K562 (cell line): ENCODE measurements at regions not wholly inside any gene's neighbourhood (a gene's known extent, or its start where the extent isn't known, plus 50 kb on each side); places are given as distances from the start of the nearest gene placed in this dataset.

Experiments
- ATAC-seq: fragments of 200-7000 bp; cut with Tn5 transposase; 3 replicates; pipeline ENCODE4 v1.9.1; 2020; ENCODE audit warnings: moderate library complexity
- BruUV-seq: library from RNA; stranded (reverse); fragments of 400-500 nt; replicated peaks from 2 replicates; lab custom pipeline; 2021; lab: Mats Ljungman, UMichigan
- CTCF ChIA-PET: fragments of 300-600 bp; formaldehyde crosslinking; extraction: SDS; loops from one replicate; lab custom pipeline; 2021; ENCODE audit warnings: low intra/inter-chr PET ratio; lab: Yijun Ruan, JAX
- POLR2A ChIA-PET: fragments of 300-600, 350-650 bp; sonication (Branson Sonifier 250); formaldehyde crosslinking; extraction: SDS; loops from one replicate; lab custom pipeline; 2021; ENCODE audit warnings: antibody characterized with exemption, inconsistent platforms; lab: Yijun Ruan, JAX
- DNase-seq, 4 experiments: peaks; one replicate each; pipeline versions ENCODE4 v3.0.0 to v3.0.0-alpha.2; 2011 to 2018; ENCODE audit warnings: low spot score in 3 of 4, mixed read lengths in 3 of 4; ENCODE audit errors: extremely low read depth in 1 of 4
- FAIRE-seq: peaks from 2 replicates; lab custom pipeline; 2011; peaks lifted over from hg19 to GRCh38; lab: Jason Lieb, UNC
- H2AFZ ChIP-seq: 2 replicates; pipeline ENCODE4 v1.6.0; 2011; ENCODE audit warnings: low read depth, low read length, control low read depth, inconsistent platforms
- H3K27ac ChIP-seq: fragments of 200-600 bp; 3 replicates; pipeline ENCODE4 v1.8.0; 2011; ENCODE audit warnings: low read depth, mild to moderate bottlenecking, control low read depth, inconsistent platforms, low read length, moderate library complexity, mixed read lengths; ENCODE audit errors: extremely low read depth
- H3K27me3 ChIP-seq, 2 experiments: fragments of 300-600 bp in 1 of 2; 2 replicates in 1 of 2; 3 replicates in 1 of 2; pipeline versions ENCODE4 v1.6.0 to v1.8.0; 2011; ENCODE audit warnings: inconsistent platforms in 2 of 2, low read length in 2 of 2, mild to moderate bottlenecking in 1 of 2, mixed read lengths in 1 of 2, moderate library complexity in 1 of 2; ENCODE audit not compliant: control insufficient read depth in 2 of 2, insufficient read depth in 2 of 2
- H3K36me3 ChIP-seq: fragments of 300-600 bp; 3 replicates; pipeline ENCODE4 v1.8.0; 2011; ENCODE audit warnings: mild to moderate bottlenecking, low read length, inconsistent platforms; ENCODE audit not compliant: control insufficient read depth, insufficient read depth
- H3K4me1 ChIP-seq, 2 experiments: fragments of 200-600 bp in 1 of 2; replicated peaks in 1 of 2; 2 replicates in 1 of 2; 3 replicates in 1 of 2; pipeline versions ENCODE4 v1.5.1 to v1.8.0; 2011; ENCODE audit warnings: inconsistent platforms in 2 of 2, low read length in 2 of 2, mild to moderate bottlenecking in 1 of 2, mixed read lengths in 1 of 2, moderate library complexity in 1 of 2; ENCODE audit not compliant: control insufficient read depth in 2 of 2, insufficient read depth in 2 of 2
- H3K4me2 ChIP-seq: 2 replicates; pipeline ENCODE4 v1.6.1; 2011; ENCODE audit warnings: low read length, control low read depth, inconsistent platforms, mixed read lengths; ENCODE audit not compliant: insufficient read depth
- H3K4me3 ChIP-seq: fragments of 200-600 bp; sonication (generic), shearing (Covaris generic); 2 replicates; pipeline ENCODE4 v1.5.1; 2016; ENCODE audit warnings: control low read depth, inconsistent platforms
- H3K79me2 ChIP-seq: fragments of 200-600 bp; 3 replicates; pipeline ENCODE4 v1.8.0; 2011; ENCODE audit warnings: low read length, inconsistent platforms; ENCODE audit not compliant: control insufficient read depth, insufficient read depth
- H3K9ac ChIP-seq, 2 experiments: 2 replicates each; pipeline versions ENCODE4 v1.6.0 to v1.6.1; 2011; ENCODE audit warnings: low read depth in 2 of 2, low read length in 2 of 2, control low read depth in 1 of 2, inconsistent platforms in 1 of 2, mild to moderate bottlenecking in 1 of 2, mixed read lengths in 1 of 2; ENCODE audit not compliant: insufficient read depth in 1 of 2
- H3K9me1 ChIP-seq: one replicate; pipeline ENCODE4 v1.6.0; 2011; ENCODE audit warnings: inconsistent platforms, mild to moderate bottlenecking, low read length, moderate library complexity; ENCODE audit not compliant: control insufficient read depth, insufficient read depth
- H3K9me3 ChIP-seq: replicated peaks from 2 replicates; pipeline ENCODE4 v1.5.1; 2011; ENCODE audit warnings: low read depth, low read length, inconsistent platforms; ENCODE audit not compliant: control insufficient read depth, insufficient read depth
- H4K20me1 ChIP-seq: replicated peaks from 2 replicates; pipeline ENCODE4 v1.6.1; 2011; ENCODE audit warnings: low read length, inconsistent platforms, mixed read lengths; ENCODE audit not compliant: control insufficient read depth, insufficient read depth
- BHLHE40 ChIP-seq: IDR thresholded peaks from 2 replicates; pipeline ENCODE4 v1.6.1; 2011; ENCODE audit warnings: low read length, improper control_type of control experiment
- CBX3 ChIP-seq, 2 experiments: IDR thresholded peaks; 1 replicate in 1 of 2; 2 replicates in 1 of 2; pipeline ENCODE4 v1.6.1; 2012; ENCODE audit warnings: inconsistent platforms in 2 of 2, low read length in 2 of 2, borderline replicate concordance in 1 of 2, control low read depth in 1 of 2
- COPS2 ChIP-seq: fragments of 450-650 bp; conservative IDR thresholded peaks from 2 replicates; pipeline ENCODE4 v1.6.1; 2016; ENCODE audit warnings: mild to moderate bottlenecking, moderate library complexity
- ETS2 ChIP-seq: IDR thresholded peaks from 2 replicates; pipeline ENCODE4 v1.6.1; 2016; ENCODE audit warnings: borderline replicate concordance, missing genetic modification characterization, mild to moderate bottlenecking, moderate library complexity, missing compliant biosample characterization; ENCODE audit not compliant: poor library complexity, severe bottlenecking
- FOSL1 ChIP-seq: fragments of 200-800 bp; sonication (Bioruptor generic); conservative IDR thresholded peaks from 2 replicates; pipeline ENCODE4 v1.6.1; 2016; ENCODE audit warnings: missing genetic modification characterization, missing compliant biosample characterization
- KAT2B ChIP-seq: IDR thresholded peaks from one replicate; pipeline ENCODE4 v1.6.1; 2012; ENCODE audit warnings: low read depth, mild to moderate bottlenecking, control low read depth, inconsistent platforms, low read length, moderate library complexity
- MAFG ChIP-seq: fragments of 450-650 bp; conservative IDR thresholded peaks from 2 replicates; pipeline ENCODE4 v1.6.1; 2016; ENCODE audit warnings: missing genetic modification characterization, missing compliant biosample characterization
- MLX ChIP-seq, 2 experiments: fragments of 450-650 bp in 1 of 2; sonication (generic) in 1 of 2; formaldehyde crosslinking; conservative IDR thresholded peaks; 2 replicates each; pipeline versions ENCODE4 v1.4.0 to v1.8.1; 2020 to 2022; ENCODE audit warnings: mild to moderate bottlenecking in 1 of 2, missing genetic modification reagents in 1 of 2
- NONO ChIP-seq, 2 experiments: fragments of 200-400 bp in 1 of 2; fragments of 450-650 bp in 1 of 2; formaldehyde crosslinking in 1 of 2; IDR thresholded peaks; 2 replicates each; pipeline ENCODE4 v1.6.1; 2017; ENCODE audit warnings: low read depth in 2 of 2, mild to moderate bottlenecking in 2 of 2, moderate library complexity in 2 of 2, low read length in 1 of 2
- POLR2G ChIP-seq: fragments of 200-400 bp; formaldehyde crosslinking; IDR thresholded peaks from 2 replicates; pipeline ENCODE4 v1.6.1; 2017; ENCODE audit warnings: low read depth, mild to moderate bottlenecking, antibody characterized with exemption, low read length, moderate library complexity
- RBBP5 ChIP-seq: fragments of 200-600 bp; sonication (generic); IDR thresholded peaks from 2 replicates; pipeline ENCODE4 v1.6.1; 2012; ENCODE audit warnings: borderline replicate concordance, mild to moderate bottlenecking, low read length, control low read depth, inconsistent platforms; ENCODE audit not compliant: insufficient read depth, poor library complexity, severe bottlenecking
- SMARCB1 ChIP-seq: IDR thresholded peaks from 2 replicates; pipeline ENCODE4 v1.6.1; 2011; ENCODE audit warnings: improper control_type of control experiment, low read depth; ENCODE audit not compliant: insufficient read length
- SMC3 ChIP-seq: conservative IDR thresholded peaks from 2 replicates; pipeline ENCODE4 v1.6.1; 2011; ENCODE audit warnings: low read depth, low read length, improper control_type of control experiment; ENCODE audit not compliant: insufficient read depth
- TRIM28 ChIP-seq: fragments of 450-650 bp; IDR thresholded peaks from 2 replicates; pipeline ENCODE4 v1.6.1; 2017
- ZNF174 ChIP-seq: fragments of 250-450 bp; sonication (Bioruptor Pico); IDR thresholded peaks from 2 replicates; pipeline ENCODE4 v1.4.0; 2020; ENCODE audit warnings: mild to moderate bottlenecking
- ZNF282 ChIP-seq: sonication (generic); formaldehyde crosslinking; IDR thresholded peaks from 2 replicates; pipeline ENCODE4 v1.8.1; 2023; ENCODE audit warnings: missing genetic modification reagents
- ZNF696 ChIP-seq: fragments of 250-450 bp; sonication (Bioruptor Pico); conservative IDR thresholded peaks from 2 replicates; pipeline ENCODE4 v1.4.0; 2020; ENCODE audit warnings: mild to moderate bottlenecking, moderate library complexity
- WGBS: fragments of 100-300 bp; shearing (Covaris generic); methylation state at CpG from one replicate; pipeline ENCODE4 v1.1.6; 2016; ENCODE audit warnings: low coverage, mixed read lengths; ENCODE audit not compliant: insufficient coverage; ENCODE audit errors: missing lambda C conversion rate; 5-methylcytosine and 5-hydroxymethylcytosine counted together
- in situ Hi-C: fragments of 300-500 bp; cut with MboI; formaldehyde crosslinking; loops from 4 replicates; pipeline ENCODE4 v1.15.0; 2018; ENCODE audit warnings: inconsistent platforms, mixed read lengths
- intact Hi-C: fragments of 100-400 bp; cut with micrococcal nuclease; formaldehyde crosslinking; loops from 2 replicates; pipeline ENCODE4 v1.14.2; 2022
- TF ChIP-seq, protein P1 (sequence below): sonication (generic); formaldehyde crosslinking; IDR thresholded peaks from 2 replicates; pipeline ENCODE4 v1.8.0; 2022; ENCODE audit warnings: mild to moderate bottlenecking, missing genetic modification reagents

DNA sequence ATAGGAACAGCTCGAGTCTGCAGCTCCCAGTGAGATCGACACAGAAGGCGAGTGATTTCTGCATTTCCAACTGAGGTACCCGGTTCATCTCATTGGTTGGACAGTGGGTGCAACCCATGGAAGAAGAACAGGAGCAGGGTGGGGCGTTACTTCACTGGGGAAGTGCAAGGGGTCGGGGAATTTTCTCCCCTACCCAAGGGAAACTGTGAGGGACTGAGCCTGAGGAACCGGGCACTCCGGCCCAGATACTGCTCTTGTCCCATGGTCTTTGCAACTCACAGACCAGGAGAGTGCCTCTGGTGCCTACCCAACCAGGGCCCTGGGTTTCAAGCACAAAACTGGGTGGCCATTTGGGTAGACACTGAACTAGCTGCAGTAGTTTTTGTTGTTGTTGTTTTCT, 307.1 kb downstream of the AMY1C start:
- Histone ChIP-seq H3K4me3 (no peak overlapping the region), H3K9me3 (no peaks in the 10 kb centered on the region), H3K4me1 (no peaks in the 10 kb centered on the region), H4K20me1 (no peaks in the 10 kb centered on the region), H3K27me3 (no peaks in the 10 kb centered on the region), H3K4me2 (no peak overlapping the region), H3K79me2 (no peaks in the 10 kb centered on the region), H3K27ac (no peak overlapping the region), H3K9me1 (no peaks in the 10 kb centered on the region), H3K9ac (no peak overlapping the region), H2AFZ (no peak overlapping the region), H3K36me3 (no peaks in the 10 kb centered on the region)
- no peak for ATAC-seq
- no peak for FAIRE-seq
- ChIA-PET POLR2A (no interaction called here), CTCF (no interaction called here)
- BruUV-seq: no TSS peak
- no peak for DNase-seq
- 0% methylated on average over 6 of the region's 8 CpGs for WGBS
- intact Hi-C loops: no loop called here
- in situ Hi-C loops: no loop called here
- TF ChIP-seq COPS2 (no peak), ZNF174 (no peak), RBBP5 (no peak), NONO (IDR thresholded peaks at IDR 0.05; ENCODE audit: low read depth in 2 of 2, low read length in 1 of 2) (no peak), FOSL1 (tag) (no peak), MLX (CRISPR knock-in tag; conservative IDR thresholded peaks at IDR 0.05) (no peak), TRIM28 (no peak), CBX3 (IDR thresholded peaks at IDR 0.05; ENCODE audit: borderline replicate concordance in 1 of 2, low read length in 2 of 2) (no peak), KAT2B (no peak), ZNF282 (CRISPR knock-in tag) (no peak), POLR2G (no peak), SMC3 (no peak), BHLHE40 (no peak), MAFG (tag) (no peak), ETS2 (no peak), ZNF696 (CRISPR knock-in tag) (no peak), SMARCB1 (no peak)
- TF ChIP-seq, protein P1, sequence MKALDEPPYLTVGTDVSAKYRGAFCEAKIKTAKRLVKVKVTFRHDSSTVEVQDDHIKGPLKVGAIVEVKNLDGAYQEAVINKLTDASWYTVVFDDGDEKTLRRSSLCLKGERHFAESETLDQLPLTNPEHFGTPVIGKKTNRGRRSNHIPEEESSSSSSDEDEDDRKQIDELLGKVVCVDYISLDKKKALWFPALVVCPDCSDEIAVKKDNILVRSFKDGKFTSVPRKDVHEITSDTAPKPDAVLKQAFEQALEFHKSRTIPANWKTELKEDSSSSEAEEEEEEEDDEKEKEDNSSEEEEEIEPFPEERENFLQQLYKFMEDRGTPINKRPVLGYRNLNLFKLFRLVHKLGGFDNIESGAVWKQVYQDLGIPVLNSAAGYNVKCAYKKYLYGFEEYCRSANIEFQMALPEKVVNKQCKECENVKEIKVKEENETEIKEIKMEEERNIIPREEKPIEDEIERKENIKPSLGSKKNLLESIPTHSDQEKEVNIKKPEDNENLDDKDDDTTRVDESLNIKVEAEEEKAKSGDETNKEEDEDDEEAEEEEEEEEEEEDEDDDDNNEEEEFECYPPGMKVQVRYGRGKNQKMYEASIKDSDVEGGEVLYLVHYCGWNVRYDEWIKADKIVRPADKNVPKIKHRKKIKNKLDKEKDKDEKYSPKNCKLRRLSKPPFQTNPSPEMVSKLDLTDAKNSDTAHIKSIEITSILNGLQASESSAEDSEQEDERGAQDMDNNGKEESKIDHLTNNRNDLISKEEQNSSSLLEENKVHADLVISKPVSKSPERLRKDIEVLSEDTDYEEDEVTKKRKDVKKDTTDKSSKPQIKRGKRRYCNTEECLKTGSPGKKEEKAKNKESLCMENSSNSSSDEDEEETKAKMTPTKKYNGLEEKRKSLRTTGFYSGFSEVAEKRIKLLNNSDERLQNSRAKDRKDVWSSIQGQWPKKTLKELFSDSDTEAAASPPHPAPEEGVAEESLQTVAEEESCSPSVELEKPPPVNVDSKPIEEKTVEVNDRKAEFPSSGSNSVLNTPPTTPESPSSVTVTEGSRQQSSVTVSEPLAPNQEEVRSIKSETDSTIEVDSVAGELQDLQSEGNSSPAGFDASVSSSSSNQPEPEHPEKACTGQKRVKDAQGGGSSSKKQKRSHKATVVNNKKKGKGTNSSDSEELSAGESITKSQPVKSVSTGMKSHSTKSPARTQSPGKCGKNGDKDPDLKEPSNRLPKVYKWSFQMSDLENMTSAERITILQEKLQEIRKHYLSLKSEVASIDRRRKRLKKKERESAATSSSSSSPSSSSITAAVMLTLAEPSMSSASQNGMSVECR: no peak
